HG03060 (cell line): ENCODE measurements at regions not wholly inside any gene's neighbourhood (a gene's known extent, or its start where the extent isn't known, plus 50 kb on each side); places are given as distances from the start of the nearest gene placed in this dataset.
A peak's percentile ranks its signal among the peaks of the same experiment; 100 is the strongest.

ENCODE experiments used
- ATAC-seq: cut with Tn5 transposase; IDR thresholded peaks from one replicate; pipeline ENCODE4 v1.9.1; 2021; ENCODE audit warnings: low read depth, moderate number of reproducible peaks; ENCODE audit not compliant: unreplicated experiment

- ATAC-seq, result no peak
Observed at GRCh38 chr2:12928197-12928774, 211.6 kb downstream of the TRIB2 start.

GRCh38 chr2:12928775-12929401 is 212.2 kb downstream of the TRIB2 start:
- ATAC-seq, result no peak

GRCh38 chr2:12929758-12930157 is 213.0 kb downstream of the TRIB2 start:
- ATAC-seq, result no peak

- no peak for ATAC-seq
Observed at GRCh38 chr2:12930391-12930790, 213.7 kb downstream of the TRIB2 start.

GRCh38 chr2:12931186-12931844 is 214.6 kb downstream of the TRIB2 start:
- peak; percentile 62 for ATAC-seq

- no peak for ATAC-seq
Observed at GRCh38 chr2:12932192-12932591, 215.5 kb downstream of the TRIB2 start.

GRCh38 chr2:12934146-12934756 is 217.5 kb downstream of the TRIB2 start:
- ATAC-seq, result no peak

- no peak for ATAC-seq
Observed at GRCh38 chr2:12935222-12935621, 218.5 kb downstream of the TRIB2 start.

- ATAC-seq, result no peak
Observed at GRCh38 chr2:12935796-12936195, 219.1 kb downstream of the TRIB2 start.

- no peak for ATAC-seq
Observed at GRCh38 chr2:12941203-12941602, 224.5 kb downstream of the TRIB2 start.

- no peak for ATAC-seq
Observed at GRCh38 chr2:12948231-12948960, 231.7 kb downstream of the TRIB2 start.

- ATAC-seq, result no peak
Observed at GRCh38 chr2:12948961-12949353, 232.2 kb downstream of the TRIB2 start.

GRCh38 chr2:12949406-12949805 is 232.7 kb downstream of the TRIB2 start:
- ATAC-seq, result no peak

- ATAC-seq, result no peak
Observed at GRCh38 chr2:12950174-12950573, 233.4 kb downstream of the TRIB2 start.

- ATAC-seq, result no peak
Observed at GRCh38 chr2:12950957-12951656, 234.4 kb downstream of the TRIB2 start.

- no peak for ATAC-seq
Observed at GRCh38 chr2:12951657-12951973, 234.9 kb downstream of the TRIB2 start.

GRCh38 chr2:12953596-12953995 is 236.9 kb downstream of the TRIB2 start:
- ATAC-seq, result no peak

GRCh38 chr2:12955864-12956263 is 239.1 kb downstream of the TRIB2 start:
- no peak for ATAC-seq

GRCh38 chr2:12957251-12957650 is 240.5 kb downstream of the TRIB2 start:
- no peak for ATAC-seq

- no peak for ATAC-seq
Observed at GRCh38 chr2:12959935-12960334, 243.2 kb downstream of the TRIB2 start.

- ATAC-seq, result no peak
Observed at GRCh38 chr2:12960671-12961070, 243.9 kb downstream of the TRIB2 start.
